ENCODE measurements at regions not wholly inside any gene's neighbourhood (a gene's known extent, or its start where the extent isn't known, plus 50 kb on each side); places are given as distances from the start of the nearest gene placed in this dataset.
A peak's percentile ranks its signal among the peaks of the same experiment; 100 is the strongest.

GRCh38 chr15:100707229-100707628 is 104.8 kb downstream of the ASB7 start:
- Histone ChIP-seq H3K36me3 (no peaks in the 10 kb centered on the region), H3K27me3 (no peaks in the 10 kb centered on the region), H3K4me1 (no peaks in the 10 kb centered on the region), H3K27ac (no peak overlapping the region), H3K9me3 (no peaks in the 10 kb centered on the region), H3K4me3 (no peak overlapping the region)
- no peak for ATAC-seq
- TF ChIP-seq, protein P1, sequence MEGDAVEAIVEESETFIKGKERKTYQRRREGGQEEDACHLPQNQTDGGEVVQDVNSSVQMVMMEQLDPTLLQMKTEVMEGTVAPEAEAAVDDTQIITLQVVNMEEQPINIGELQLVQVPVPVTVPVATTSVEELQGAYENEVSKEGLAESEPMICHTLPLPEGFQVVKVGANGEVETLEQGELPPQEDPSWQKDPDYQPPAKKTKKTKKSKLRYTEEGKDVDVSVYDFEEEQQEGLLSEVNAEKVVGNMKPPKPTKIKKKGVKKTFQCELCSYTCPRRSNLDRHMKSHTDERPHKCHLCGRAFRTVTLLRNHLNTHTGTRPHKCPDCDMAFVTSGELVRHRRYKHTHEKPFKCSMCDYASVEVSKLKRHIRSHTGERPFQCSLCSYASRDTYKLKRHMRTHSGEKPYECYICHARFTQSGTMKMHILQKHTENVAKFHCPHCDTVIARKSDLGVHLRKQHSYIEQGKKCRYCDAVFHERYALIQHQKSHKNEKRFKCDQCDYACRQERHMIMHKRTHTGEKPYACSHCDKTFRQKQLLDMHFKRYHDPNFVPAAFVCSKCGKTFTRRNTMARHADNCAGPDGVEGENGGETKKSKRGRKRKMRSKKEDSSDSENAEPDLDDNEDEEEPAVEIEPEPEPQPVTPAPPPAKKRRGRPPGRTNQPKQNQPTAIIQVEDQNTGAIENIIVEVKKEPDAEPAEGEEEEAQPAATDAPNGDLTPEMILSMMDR (IDR thresholded peaks at IDR 0.05), result no peak
- intact Hi-C loops (cut with DNase I), result no loop called here
- no peak for DNase-seq

DNA sequence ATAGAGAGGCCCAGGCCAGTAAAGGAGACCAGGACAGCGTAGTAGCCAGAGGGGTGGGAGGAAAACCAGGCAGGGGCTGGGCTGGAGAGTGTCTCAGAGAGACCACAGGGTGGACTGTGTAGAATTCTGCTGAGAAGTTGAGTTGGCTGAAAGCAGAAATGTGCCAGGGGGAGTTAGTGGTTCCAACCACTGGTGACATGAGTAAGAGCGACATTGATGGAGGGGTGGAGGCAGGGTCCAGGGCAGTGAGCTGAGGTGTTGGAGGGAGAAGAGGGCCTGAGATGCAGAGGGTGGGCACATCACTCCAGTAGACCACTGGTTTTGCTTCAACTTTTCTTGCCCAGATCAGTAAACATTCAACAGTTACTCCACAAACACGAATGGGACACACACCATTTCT is 106.5 kb downstream of the ASB7 start:
- no peak overlapping the region for H3K4me3 ChIP-seq
- peaks cover 7% of the 10 kb centered on the region for H3K4me1 ChIP-seq
- DNase-seq, result peak; percentile 16
- intact Hi-C loops (cut with DNase I), result no loop called here
- H3K27me3 ChIP-seq, result no peaks in the 10 kb centered on the region
- no peaks in the 10 kb centered on the region for H3K9me3 ChIP-seq
- no peaks in the 10 kb centered on the region for H3K36me3 ChIP-seq
- ATAC-seq, result no peak
- TF ChIP-seq, protein P1 (IDR thresholded peaks at IDR 0.05), result no peak
- H3K27ac ChIP-seq, result no peak overlapping the region

DNA sequence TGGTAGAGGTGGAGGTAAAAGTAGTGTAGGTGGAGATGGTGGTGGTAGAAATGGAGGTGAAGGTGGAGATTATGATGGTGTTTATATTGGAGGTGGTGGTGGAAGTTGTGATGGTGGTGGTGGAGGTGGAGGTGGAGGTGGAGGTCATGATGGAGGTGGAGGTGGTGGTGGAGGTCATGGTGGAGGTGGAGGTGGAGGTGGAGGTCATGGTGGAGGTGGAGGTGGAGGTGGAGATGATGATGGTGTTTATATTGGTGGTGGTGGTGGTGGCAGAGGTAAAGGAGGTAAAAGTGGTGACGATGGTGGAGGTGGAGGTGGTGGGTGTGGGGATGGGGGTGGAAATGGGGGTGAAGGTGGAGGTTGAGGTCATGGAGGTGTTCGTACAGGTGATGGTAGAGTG is 107.8 kb downstream of the ASB7 start:
- ATAC-seq (peak; percentile 54), DNase-seq (no peak)
- H3K4me3 ChIP-seq, result no peak overlapping the region
- intact Hi-C loops (cut with DNase I), result no loop called here
- H3K9me3 ChIP-seq, result no peaks in the 10 kb centered on the region
- peaks cover 9% of the 10 kb centered on the region for H3K4me1 ChIP-seq
- no peaks in the 10 kb centered on the region for H3K27me3 ChIP-seq
- H3K27ac ChIP-seq, result no peak overlapping the region
- TF ChIP-seq, protein P1 (IDR thresholded peaks at IDR 0.05), result no peak
- no peaks in the 10 kb centered on the region for H3K36me3 ChIP-seq

DNA sequence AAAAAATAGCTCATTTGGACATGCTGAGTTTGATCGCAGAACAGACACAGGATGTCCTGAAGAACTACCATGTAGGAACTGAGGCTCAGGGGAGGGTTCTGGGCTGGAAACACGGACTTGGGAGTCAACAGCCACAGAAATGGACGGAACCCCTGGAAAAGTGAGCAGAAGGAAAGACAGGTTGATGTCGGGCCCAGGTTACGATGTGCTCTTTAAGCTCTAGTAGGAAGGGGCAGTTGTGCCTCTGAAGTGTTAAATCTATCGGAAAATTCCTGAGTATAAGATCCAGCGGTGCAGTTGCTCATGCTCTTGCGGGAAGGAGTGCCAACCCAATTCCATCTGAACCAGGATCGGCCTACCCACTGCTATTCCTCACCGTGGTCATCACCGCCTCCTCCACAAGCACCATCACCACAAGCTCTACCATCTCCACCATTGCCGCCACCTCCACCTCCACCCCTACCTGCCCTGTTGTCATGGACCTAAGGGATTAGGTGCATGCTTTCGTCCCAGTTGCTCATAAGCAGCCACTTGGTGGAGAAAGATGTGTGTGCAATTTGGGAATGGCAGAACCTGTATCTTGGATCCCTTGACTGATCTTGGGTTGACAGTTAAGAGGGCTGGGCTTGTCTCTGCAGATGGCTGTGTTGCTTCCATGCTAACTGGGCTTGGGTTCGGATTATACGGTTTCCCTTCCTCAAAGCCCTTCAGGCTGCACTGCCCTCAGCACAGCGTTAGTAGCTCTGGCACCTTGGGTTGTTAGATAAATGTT is 108.5 kb downstream of the ASB7 start:
- Histone ChIP-seq H3K4me3 (no peak overlapping the region), H3K27me3 (no peaks in the 10 kb centered on the region), H3K4me1 (peaks cover 12% of the 10 kb centered on the region), H3K9me3 (no peaks in the 10 kb centered on the region), H3K27ac (no peak overlapping the region), H3K36me3 (no peaks in the 10 kb centered on the region)
- intact Hi-C loops (cut with DNase I), result no loop called here
- no peak for DNase-seq
- TF ChIP-seq, protein P1 (IDR thresholded peaks at IDR 0.05), result no peak
- no peak for ATAC-seq

DNA sequence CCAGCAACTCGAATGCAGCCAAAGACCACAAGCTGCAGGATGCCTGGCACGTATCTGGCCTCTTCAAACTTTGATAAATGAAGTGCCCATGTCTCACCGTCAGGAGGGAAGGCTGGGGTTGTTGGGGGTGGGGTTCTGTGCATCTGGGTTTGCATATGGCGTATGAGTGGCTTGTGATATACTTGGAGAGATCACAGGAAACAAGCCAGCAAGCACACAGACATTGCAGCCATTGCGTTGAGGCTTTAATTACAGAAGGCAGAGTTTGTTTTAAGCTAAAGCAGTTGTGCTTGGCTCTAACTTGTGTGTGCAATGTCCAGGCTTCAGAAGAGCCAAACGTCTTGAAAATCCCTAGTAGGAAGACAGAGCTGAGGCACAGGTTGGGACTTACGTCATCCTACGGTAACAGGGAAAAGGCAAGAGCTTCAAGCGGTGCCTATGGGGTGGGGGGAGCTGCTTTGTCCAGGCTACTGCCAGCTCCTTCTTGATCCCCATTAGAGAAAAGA is 109.2 kb downstream of the ASB7 start:
- DNase-seq (no peak), ATAC-seq (no peak)
- TF ChIP-seq, protein P1 (IDR thresholded peaks at IDR 0.05), result no peak
- no peak overlapping the region for H3K27ac ChIP-seq
- H3K9me3 ChIP-seq, result no peaks in the 10 kb centered on the region
- intact Hi-C loops (cut with DNase I), result no loop called here
- H3K36me3 ChIP-seq, result no peaks in the 10 kb centered on the region
- H3K4me1 ChIP-seq, result peaks cover 17% of the 10 kb centered on the region
- no peak overlapping the region for H3K4me3 ChIP-seq
- H3K27me3 ChIP-seq, result no peaks in the 10 kb centered on the region

All from upper lobe of right lung (tissue), 1 donor.